Erythroblast (primary cell): ENCODE measurements at regions not wholly inside any gene's neighbourhood (a gene's known extent, or its start where the extent isn't known, plus 50 kb on each side); places are given as distances from the start of the nearest gene placed in this dataset.

Source experiments
- GATA1 ChIP-seq: IDR thresholded peaks from 2 replicates; pipeline ENCODE4 v1.6.1; 2011; ENCODE audit warnings: low read depth, mild to moderate bottlenecking, control low read depth, low read length, moderate library complexity
- POLR2A ChIP-seq: IDR thresholded peaks from 2 replicates; pipeline ENCODE4 v1.6.1; 2011; ENCODE audit warnings: mild to moderate bottlenecking, low read length

DNA sequence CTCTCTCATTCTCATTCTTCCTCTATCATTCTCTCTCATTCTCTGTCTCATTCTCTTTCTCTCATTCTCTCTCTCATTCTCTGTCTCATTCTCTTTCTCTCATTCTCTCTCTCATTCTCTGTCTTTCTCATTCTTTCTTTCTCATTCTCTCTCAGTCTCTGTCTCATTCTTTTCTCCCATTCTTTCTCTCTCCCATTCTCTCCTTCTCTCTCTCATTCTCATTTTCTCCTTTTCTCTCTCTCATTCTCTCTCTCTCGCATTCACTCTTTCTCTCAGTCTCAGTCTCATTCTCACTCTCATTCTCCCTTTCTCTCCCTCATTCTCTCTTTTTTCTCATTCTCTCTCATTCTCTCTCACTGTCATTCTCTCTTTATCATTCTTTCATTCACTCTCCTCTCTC, 152.0 kb upstream of the UQCRFS1 start:
- TF ChIP-seq POLR2A (no peak), GATA1 (no peak)
